IMR-90 (cell line): ENCODE measurements at regions not wholly inside any gene's neighbourhood (a gene's known extent, or its start where the extent isn't known, plus 50 kb on each side); places are given as distances from the start of the nearest gene placed in this dataset.

Experiments used
- ATAC-seq: fragments of 200-7000 bp; cut with Tn5 transposase; 2 replicates; pipeline ENCODE4 v1.9.1; 2020; ENCODE audit warnings: low read depth, mild to moderate bottlenecking, moderate library complexity
- BruUV-seq: library from RNA; stranded (reverse); fragments of 400-500 nt; replicated peaks from 2 replicates; lab custom pipeline; 2021; lab: Mats Ljungman, UMichigan
- CTCF ChIA-PET: fragments of 300-600 bp; formaldehyde crosslinking; extraction: SDS; loops from one replicate; lab custom pipeline; 2021; ENCODE audit warnings: antibody characterized with exemption; lab: Yijun Ruan, JAX
- POLR2A ChIA-PET: fragments of 300-600 bp; sonication (Branson Sonifier 250); formaldehyde crosslinking; loops from one replicate; lab custom pipeline; 2022; ENCODE audit warnings: antibody characterized with exemption; ENCODE audit not compliant: unreplicated experiment; lab: Charles Lee
- DNase-seq: peaks from one replicate; pipeline ENCODE4 v3.0.0; 2013
- H2AFZ ChIP-seq: replicated peaks from 2 replicates; pipeline ENCODE3; 2013; ENCODE audit warnings: low read length, mild to moderate bottlenecking; ENCODE audit not compliant: poor library complexity
- H2AK5ac ChIP-seq: 2 replicates; pipeline ENCODE4 v1.6.1; 2013; ENCODE audit warnings: low read depth, low read length, inconsistent platforms
- H2AK9ac ChIP-seq: replicated peaks from 2 replicates; pipeline ENCODE3; 2013; ENCODE audit warnings: mild to moderate bottlenecking, low read depth, low read length, moderate library complexity; ENCODE audit not compliant: poor library complexity
- H2BK120ac ChIP-seq: 2 replicates; pipeline ENCODE4 v1.6.1; 2013; ENCODE audit warnings: low read depth, low read length, inconsistent platforms
- H2BK15ac ChIP-seq: 3 replicates; pipeline ENCODE4 v1.6.1; 2013; ENCODE audit warnings: low read depth, low read length, inconsistent platforms
- H2BK20ac ChIP-seq: 2 replicates; pipeline ENCODE4 v1.6.1; 2013; ENCODE audit warnings: low read depth, mild to moderate bottlenecking, inconsistent platforms, low read length, moderate library complexity
- H2BK5ac ChIP-seq: 2 replicates; pipeline ENCODE4 v1.6.1; 2013; ENCODE audit warnings: mild to moderate bottlenecking, low read depth, low read length, inconsistent platforms; ENCODE audit not compliant: poor library complexity, severe bottlenecking
- H3K14ac ChIP-seq: replicated peaks from 2 replicates; pipeline ENCODE4 v1.6.1; 2013; ENCODE audit warnings: low read depth, low read length, inconsistent platforms
- H3K18ac ChIP-seq: 2 replicates; pipeline ENCODE4 v1.6.1; 2013; ENCODE audit warnings: low read depth, low read length, control low read depth
- H3K23ac ChIP-seq: 2 replicates; pipeline ENCODE4 v1.6.1; 2013; ENCODE audit warnings: low read depth, low read length, inconsistent platforms
- H3K27ac ChIP-seq: 2 replicates; pipeline ENCODE4 v1.5.1; 2013; ENCODE audit warnings: mild to moderate bottlenecking, control low read depth, low read length; ENCODE audit not compliant: insufficient read depth
- H3K27me3 ChIP-seq: 2 replicates; pipeline ENCODE4 v1.6.1; 2013; ENCODE audit warnings: low read length; ENCODE audit not compliant: control insufficient read depth, insufficient read depth
- H3K36me3 ChIP-seq: 2 replicates; pipeline ENCODE4 v1.6.1; 2013; ENCODE audit warnings: low read length, mixed read lengths; ENCODE audit not compliant: control insufficient read depth, insufficient read depth
- H3K4ac ChIP-seq: 2 replicates; pipeline ENCODE4 v1.6.1; 2013; ENCODE audit warnings: low read depth, low read length, inconsistent platforms
- H3K4me1 ChIP-seq: 2 replicates; pipeline ENCODE4 v1.6.1; 2013; ENCODE audit warnings: low read length, mixed read lengths; ENCODE audit not compliant: control insufficient read depth, insufficient read depth
- H3K4me2 ChIP-seq: 2 replicates; pipeline ENCODE4 v1.6.1; 2013; ENCODE audit warnings: low read depth, mild to moderate bottlenecking, control low read depth, low read length, moderate library complexity
- H3K4me3 ChIP-seq: 2 replicates; pipeline ENCODE4 v1.5.1; 2013; ENCODE audit warnings: low read depth, mild to moderate bottlenecking, control low read depth, low read length, moderate library complexity; ENCODE audit not compliant: insufficient read depth
- H3K56ac ChIP-seq: 2 replicates; pipeline ENCODE4 v1.6.1; 2013; ENCODE audit warnings: low read length, inconsistent platforms; ENCODE audit not compliant: insufficient read depth; ENCODE audit errors: extremely low read depth
- H3K79me1 ChIP-seq, 2 experiments: 2 replicates each; pipeline ENCODE4 v1.6.1; 2013; ENCODE audit warnings: low read length in 2 of 2, inconsistent platforms in 1 of 2, low read depth in 1 of 2
- H3K9ac ChIP-seq: 2 replicates; pipeline ENCODE4 v1.6.1; 2013; ENCODE audit warnings: low read depth, low read length, control low read depth
- H3K9me1 ChIP-seq: 2 replicates; pipeline ENCODE4 v1.6.1; 2013; ENCODE audit warnings: low read length, inconsistent platforms; ENCODE audit not compliant: insufficient read depth
- H3K9me3 ChIP-seq: 2 replicates; pipeline ENCODE4 v1.6.1; 2013; ENCODE audit warnings: low read length; ENCODE audit not compliant: control insufficient read depth, insufficient read depth
- H4K20me1 ChIP-seq: 2 replicates; pipeline ENCODE4 v1.6.1; 2013; ENCODE audit warnings: low read length, inconsistent platforms; ENCODE audit not compliant: insufficient read depth
- H4K5ac ChIP-seq: 2 replicates; pipeline ENCODE4 v1.6.1; 2013; ENCODE audit warnings: mild to moderate bottlenecking, low read depth, low read length, control low read depth
- H4K8ac ChIP-seq, 2 experiments: 2 replicates each; pipeline ENCODE4 v1.6.1; 2013; ENCODE audit warnings: low read depth in 2 of 2, low read length in 2 of 2, control low read depth in 1 of 2, inconsistent platforms in 1 of 2
- H4K91ac ChIP-seq: 2 replicates; pipeline ENCODE4 v1.6.1; 2013; ENCODE audit warnings: low read depth, low read length, inconsistent platforms; ENCODE audit not compliant: insufficient read depth
- BHLHE40 ChIP-seq: fragments of 150-350 bp; IDR thresholded peaks from 2 replicates; pipeline ENCODE4 v1.6.1; 2016; ENCODE audit warnings: mild to moderate bottlenecking, low read depth, low read length
- FOS ChIP-seq: fragments of 150-350 bp; IDR thresholded peaks from 2 replicates; pipeline ENCODE4 v1.6.1; 2016; ENCODE audit warnings: low read depth, low read length
- MXI1 ChIP-seq: IDR thresholded peaks from 2 replicates; pipeline ENCODE4 v1.6.1; 2012; ENCODE audit warnings: low read depth, mild to moderate bottlenecking, low read length, moderate library complexity, borderline replicate concordance
- RCOR1 ChIP-seq: IDR thresholded peaks from 2 replicates; pipeline ENCODE4 v1.6.1; 2012; ENCODE audit warnings: mild to moderate bottlenecking, low read length, improper control_type of control experiment; ENCODE audit not compliant: insufficient replicate concordance
- SMC3 ChIP-seq: fragments of 150-350 bp; IDR thresholded peaks from 2 replicates; pipeline ENCODE4 v1.6.1; 2016; ENCODE audit warnings: low read depth, mild to moderate bottlenecking, antibody characterized with exemption, low read length, moderate library complexity
- WGBS, 2 experiments: methylation state at CpG; one replicate each; pipeline versions ENCODE4 v1.1.5 to v1.1.7; 2013; ENCODE audit warnings: missing lambda C conversion rate in 2 of 2; ENCODE audit not compliant: insufficient read length in 1 of 2; ENCODE audit errors: extremely low coverage in 2 of 2; 5-methylcytosine and 5-hydroxymethylcytosine counted together
- dilution Hi-C: fragments of 300-500 bp; cut with HindIII; formaldehyde crosslinking; loops from one replicate; pipeline ENCODE4 v1.14.3; 2018; ENCODE audit warnings: low sequenced_read_pairs; ENCODE audit not compliant: unreplicated experiment
- in situ Hi-C: fragments of 300-500 bp; cut with MboI; formaldehyde crosslinking; loops from 3 replicates; pipeline ENCODE4 v1.14.3; 2019; ENCODE audit warnings: low sequenced_read_pairs, inconsistent platforms, mixed read lengths
- intact Hi-C: fragments of 100-400 bp; cut with micrococcal nuclease; formaldehyde crosslinking; loops from 2 replicates; pipeline ENCODE4 v1.10.0; 2022
- TF ChIP-seq, protein P1 (sequence below): fragments of 150-350 bp; IDR thresholded peaks from 2 replicates; pipeline ENCODE4 v1.6.1; 2016; ENCODE audit warnings: low read depth, mild to moderate bottlenecking, low read length, moderate library complexity, borderline replicate concordance

DNA sequence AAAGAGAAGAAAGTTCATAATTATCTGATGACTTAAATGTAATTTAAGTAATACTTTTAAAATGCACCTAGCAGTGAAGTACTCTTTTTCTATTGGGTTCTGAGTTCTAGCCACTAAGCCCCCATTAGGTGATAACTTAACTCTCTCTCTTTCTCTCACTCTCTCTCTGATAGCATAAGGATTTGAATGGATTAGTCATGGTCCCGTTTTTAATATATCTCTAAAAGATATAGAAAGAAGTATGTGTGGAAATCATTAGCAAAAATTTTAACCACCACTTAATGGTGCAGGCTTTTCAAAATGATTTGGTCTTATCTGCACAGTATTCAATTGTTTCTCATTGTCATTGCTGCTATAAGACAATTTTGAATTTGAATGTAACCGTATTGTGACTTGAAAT is 78.2 kb downstream of the RWDD3 start:
- no peak overlapping the region for H2BK5ac ChIP-seq
- intact Hi-C loops (no loop called here), dilution Hi-C loops (no loop called here), in situ Hi-C loops (no loop called here)
- no peak overlapping the region for H3K56ac ChIP-seq
- H2AK5ac ChIP-seq: no peak overlapping the region
- H2BK15ac ChIP-seq: no peak overlapping the region
- TF ChIP-seq, protein P1, sequence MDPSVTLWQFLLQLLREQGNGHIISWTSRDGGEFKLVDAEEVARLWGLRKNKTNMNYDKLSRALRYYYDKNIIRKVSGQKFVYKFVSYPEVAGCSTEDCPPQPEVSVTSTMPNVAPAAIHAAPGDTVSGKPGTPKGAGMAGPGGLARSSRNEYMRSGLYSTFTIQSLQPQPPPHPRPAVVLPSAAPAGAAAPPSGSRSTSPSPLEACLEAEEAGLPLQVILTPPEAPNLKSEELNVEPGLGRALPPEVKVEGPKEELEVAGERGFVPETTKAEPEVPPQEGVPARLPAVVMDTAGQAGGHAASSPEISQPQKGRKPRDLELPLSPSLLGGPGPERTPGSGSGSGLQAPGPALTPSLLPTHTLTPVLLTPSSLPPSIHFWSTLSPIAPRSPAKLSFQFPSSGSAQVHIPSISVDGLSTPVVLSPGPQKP: no peak
- TF ChIP-seq MXI1 (no peak), SMC3 (no peak), RCOR1 (no peak), BHLHE40 (no peak), FOS (no peak)
- H3K36me3 ChIP-seq: no peaks in the 10 kb centered on the region
- no peak overlapping the region for H3K4me2 ChIP-seq
- no peak overlapping the region for H3K23ac ChIP-seq
- H2AFZ ChIP-seq: no peak overlapping the region
- H3K9ac ChIP-seq: no peak overlapping the region
- no peaks in the 10 kb centered on the region for H3K9me1 ChIP-seq
- H4K20me1 ChIP-seq: no peaks in the 10 kb centered on the region
- no peak overlapping the region for H4K8ac ChIP-seq
- no CpG with 5 or more reads among the region's 2 CpGs for WGBS, 2 experiments
- peaks cover 2% of the 10 kb centered on the region; the same call in 1 of the 2 replicates for H3K27me3 ChIP-seq
- POLR2A ChIA-PET: no interaction called here
- H3K27ac ChIP-seq: no peak overlapping the region
- no peak overlapping the region for H2BK20ac ChIP-seq
- no peak overlapping the region for H3K18ac ChIP-seq
- DNase-seq (no peak), ATAC-seq (no peak)
- no TSS peak for BruUV-seq
- H3K79me1 ChIP-seq: no peaks in the 10 kb centered on the region
- no peaks in the 10 kb centered on the region for H3K4me1 ChIP-seq
- H3K9me3 ChIP-seq: no peaks in the 10 kb centered on the region
- H3K14ac ChIP-seq: no peak overlapping the region
- no peak overlapping the region for H4K5ac ChIP-seq
- no peak overlapping the region for H3K4me3 ChIP-seq
- H3K4ac ChIP-seq: no peak overlapping the region
- CTCF ChIA-PET: no interaction called here
- H2BK120ac ChIP-seq: no peak overlapping the region
- H2AK9ac ChIP-seq: no peak overlapping the region
- H4K91ac ChIP-seq: no peak overlapping the region
